H1 (cell line): ENCODE measurements at regions not wholly inside any gene's neighbourhood (a gene's known extent, or its start where the extent isn't known, plus 50 kb on each side); places are given as distances from the start of the nearest gene placed in this dataset.

Source experiments
- CTCF ChIA-PET: fragments of 300-600 bp; sonication (Branson Sonifier 250); formaldehyde crosslinking; loops from one replicate; lab custom pipeline; 2021; ENCODE audit not compliant: partially characterized antibody; lab: Charles Lee
- POLR2A ChIA-PET: fragments of 300-600 bp; sonication (Branson Sonifier 250); formaldehyde crosslinking; loops from one replicate; lab custom pipeline; 2021; ENCODE audit warnings: inconsistent platforms; ENCODE audit not compliant: partially characterized antibody; lab: Charles Lee
- DNase-seq, 2 experiments: peaks; one replicate each; pipeline versions ENCODE4 v3.0.0 to v3.0.0-alpha.2; 2010 to 2022; ENCODE audit warnings: low spot score in 2 of 2, low read depth in 1 of 2, mixed read lengths in 1 of 2
- FAIRE-seq: peaks from 2 replicates; lab custom pipeline; 2011; peaks lifted over from hg19 to GRCh38; lab: Jason Lieb, UNC
- H2AFZ ChIP-seq: 2 replicates; pipeline ENCODE4 v1.8.1; 2012; ENCODE audit warnings: low read length, inconsistent platforms
- H2AK5ac ChIP-seq: 2 replicates; pipeline ENCODE4 v1.6.1; 2013; ENCODE audit warnings: low read depth, low read length
- H2BK120ac ChIP-seq: replicated peaks from 2 replicates; pipeline ENCODE3; 2013; ENCODE audit warnings: low read depth, low read length, inconsistent platforms
- H2BK12ac ChIP-seq: 2 replicates; pipeline ENCODE4 v1.6.1; 2013; ENCODE audit warnings: low read depth, low read length
- H2BK15ac ChIP-seq: 2 replicates; pipeline ENCODE4 v1.6.1; 2013; ENCODE audit warnings: low read length
- H2BK20ac ChIP-seq: 2 replicates; pipeline ENCODE4 v1.6.1; 2013; ENCODE audit warnings: low read length
- H2BK5ac ChIP-seq: 2 replicates; pipeline ENCODE4 v1.6.1; 2013; ENCODE audit warnings: low read depth, low read length
- H3K14ac ChIP-seq: 2 replicates; pipeline ENCODE4 v1.6.1; 2013; ENCODE audit warnings: inconsistent platforms; ENCODE audit not compliant: insufficient read length
- H3K18ac ChIP-seq: 2 replicates; pipeline ENCODE4 v1.6.1; 2013; ENCODE audit warnings: low read length; ENCODE audit errors: extremely low read depth
- H3K23ac ChIP-seq: 2 replicates; pipeline ENCODE4 v1.6.1; 2013; ENCODE audit warnings: inconsistent platforms; ENCODE audit not compliant: insufficient read length
- H3K23me2 ChIP-seq: 2 replicates; pipeline ENCODE4 v1.6.1; 2013; ENCODE audit warnings: low read depth, low read length
- H3K27ac ChIP-seq: 2 replicates; pipeline ENCODE4 v1.6.1; 2011; ENCODE audit warnings: low read depth, low read length, inconsistent platforms
- H3K27me3 ChIP-seq, 4 experiments: replicated peaks in 1 of 4; 1 replicate in 1 of 4; 2 replicates in 3 of 4; pipeline versions ENCODE4 v1.6.1 to v1.8.1; 2011 to 2013; ENCODE audit warnings: low read length in 3 of 4, mild to moderate bottlenecking in 3 of 4, inconsistent platforms in 2 of 4, mixed read lengths in 2 of 4, moderate library complexity in 1 of 4; ENCODE audit not compliant: control insufficient read depth in 3 of 4, insufficient read depth in 3 of 4; ENCODE audit errors: extremely low read depth in 1 of 4
- H3K36me3 ChIP-seq, 4 experiments: 2 replicates each; pipeline versions ENCODE4 v1.6.1 to v1.8.1; 2011 to 2013; ENCODE audit warnings: mild to moderate bottlenecking in 4 of 4, low read length in 3 of 4, moderate library complexity in 2 of 4, control low read depth in 1 of 4, inconsistent platforms in 1 of 4; ENCODE audit not compliant: insufficient read depth in 4 of 4, control insufficient read depth in 2 of 4
- H3K4ac ChIP-seq: replicated peaks from 2 replicates; pipeline ENCODE3; 2013; ENCODE audit warnings: low read length, low read depth, mixed read lengths, inconsistent platforms; ENCODE audit not compliant: insufficient read length
- H3K4me1 ChIP-seq, 4 experiments: replicated peaks in 1 of 4; 1 replicate in 1 of 4; 2 replicates in 3 of 4; pipeline versions ENCODE4 v1.6.1 to v1.8.1; 2011 to 2013; ENCODE audit warnings: low read length in 3 of 4, inconsistent platforms in 2 of 4, mixed read lengths in 1 of 4; ENCODE audit not compliant: insufficient read depth in 4 of 4, control insufficient read depth in 3 of 4
- H3K4me2 ChIP-seq, 2 experiments: 2 replicates each; pipeline versions ENCODE4 v1.6.1 to v1.8.1; 2011 to 2013; ENCODE audit warnings: low read depth in 2 of 2, low read length in 2 of 2, control low read depth in 1 of 2, inconsistent platforms in 1 of 2, mild to moderate bottlenecking in 1 of 2; ENCODE audit not compliant: insufficient read depth in 1 of 2
- H3K4me3 ChIP-seq, 4 experiments: fragments of 200-600, 300-600 bp in 1 of 4; sonication (generic), shearing (Covaris generic), sonication (Bioruptor Twin) in 1 of 4; 2 replicates each; pipeline versions ENCODE4 v1.5.1 to v1.8.1; 2011 to 2016; ENCODE audit warnings: low read length in 4 of 4, low read depth in 3 of 4, control low read depth in 2 of 4, inconsistent platforms in 2 of 4, mild to moderate bottlenecking in 2 of 4, mixed read lengths in 1 of 4, moderate library complexity in 1 of 4; ENCODE audit not compliant: insufficient read depth in 2 of 4; ENCODE audit errors: extremely low read depth in 1 of 4
- H3K56ac ChIP-seq: replicated peaks from 2 replicates; pipeline ENCODE3; 2013; ENCODE audit warnings: low read depth, mild to moderate bottlenecking, mixed read lengths, low read length, inconsistent platforms; ENCODE audit not compliant: insufficient read length
- H3K79me1 ChIP-seq: 2 replicates; pipeline ENCODE4 v1.6.1; 2013; ENCODE audit warnings: low read depth, low read length, control low read depth
- H3K79me2 ChIP-seq, 2 experiments: 2 replicates each; pipeline versions ENCODE4 v1.6.1 to v1.8.1; 2012 to 2013; ENCODE audit warnings: low read length in 2 of 2, mild to moderate bottlenecking in 2 of 2, inconsistent platforms in 1 of 2; ENCODE audit not compliant: insufficient read depth in 2 of 2, control insufficient read depth in 1 of 2
- H3K9ac ChIP-seq, 4 experiments: replicated peaks in 1 of 4; 1 replicate in 1 of 4; 2 replicates in 3 of 4; pipeline versions ENCODE4 v1.6.1 to v1.8.1; 2011 to 2013; ENCODE audit warnings: low read depth in 3 of 4, low read length in 3 of 4, control low read depth in 2 of 4, mild to moderate bottlenecking in 2 of 4, moderate library complexity in 2 of 4, inconsistent platforms in 1 of 4; ENCODE audit errors: extremely low read depth in 1 of 4
- H3K9me3 ChIP-seq, 2 experiments: 2 replicates each; pipeline versions ENCODE4 v1.6.1 to v1.8.1; 2012 to 2013; ENCODE audit warnings: mild to moderate bottlenecking in 2 of 2, moderate library complexity in 2 of 2, control low read depth in 1 of 2, inconsistent platforms in 1 of 2, low read depth in 1 of 2, low read length in 1 of 2, mixed read lengths in 1 of 2; ENCODE audit not compliant: insufficient read depth in 2 of 2
- H4K20me1 ChIP-seq, 2 experiments: replicated peaks in 1 of 2; 2 replicates each; pipeline versions ENCODE3 to v1.8.1; 2011 to 2013; ENCODE audit warnings: inconsistent platforms in 2 of 2, low read length in 2 of 2, mild to moderate bottlenecking in 1 of 2; ENCODE audit not compliant: insufficient read depth in 2 of 2, control insufficient read depth in 1 of 2
- H4K5ac ChIP-seq: 2 replicates; pipeline ENCODE4 v1.6.1; 2013; ENCODE audit warnings: low read length, low read depth, mixed read lengths, inconsistent platforms; ENCODE audit not compliant: insufficient read length
- H4K8ac ChIP-seq: 2 replicates; pipeline ENCODE4 v1.8.0; 2013; ENCODE audit warnings: mild to moderate bottlenecking, moderate library complexity, low read length, inconsistent platforms; ENCODE audit not compliant: insufficient read depth; ENCODE audit errors: extremely low read depth
- H4K91ac ChIP-seq: replicated peaks from 2 replicates; pipeline ENCODE3; 2013; ENCODE audit warnings: low read length, mixed read lengths, inconsistent platforms; ENCODE audit not compliant: insufficient read length
- CREB1 ChIP-seq: IDR thresholded peaks from 2 replicates; pipeline ENCODE4 v1.6.1; 2012; ENCODE audit warnings: inconsistent platforms
- SAP30 ChIP-seq: fragments of 300-600 bp; sonication (generic); IDR thresholded peaks from 2 replicates; pipeline ENCODE4 v1.7.1; 2012; ENCODE audit warnings: low read length, moderate library complexity, mild to moderate bottlenecking, inconsistent platforms; ENCODE audit not compliant: insufficient read depth, insufficient replicate concordance
- SIRT6 ChIP-seq: IDR thresholded peaks from one replicate; pipeline ENCODE4 v1.7.1; 2012; ENCODE audit warnings: low read length, inconsistent platforms
- WGBS, 2 experiments: shearing (Covaris generic) in 1 of 2; methylation state at CpG; one replicate each; pipeline versions ENCODE4 v1.1.6 to v1.1.7; 2013 to 2015; ENCODE audit warnings: low lambda C conversion rate in 2 of 2, mixed read lengths in 2 of 2, inconsistent platforms in 1 of 2, low coverage in 1 of 2, missing lambda C conversion rate in 1 of 2; ENCODE audit not compliant: insufficient replicate concordance in 2 of 2, insufficient coverage in 1 of 2, insufficient read length in 1 of 2; ENCODE audit errors: extremely low coverage in 1 of 2, missing lambda C conversion rate in 1 of 2; 5-methylcytosine and 5-hydroxymethylcytosine counted together

DNA sequence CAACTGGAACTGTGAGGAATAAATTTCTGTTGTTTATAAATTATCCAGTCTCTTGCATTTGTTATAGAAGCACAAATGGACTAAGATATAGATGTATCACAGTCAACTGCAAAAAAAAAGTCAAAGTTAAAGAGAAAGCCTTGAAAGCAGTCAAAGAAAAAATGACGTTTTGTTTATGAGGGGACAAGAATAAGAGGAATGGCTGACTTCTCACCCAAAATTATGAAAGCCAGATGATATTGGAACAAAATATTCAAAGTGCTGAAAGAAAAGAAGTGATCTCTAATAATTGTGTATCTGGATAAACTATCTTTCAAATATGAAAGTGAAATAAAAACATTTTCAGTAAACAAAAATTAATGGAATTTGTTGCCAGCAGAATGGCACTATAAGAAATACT is 171.8 kb upstream of the IGF1R start:
- Histone ChIP-seq H4K8ac (no peak overlapping the region), H3K14ac (no peak overlapping the region), H3K36me3 (peaks cover 0 to 6% (median 0%) of the 10 kb centered on the region in 4 experiments; a peak in 1 of 8 replicates), H3K79me2 (no peaks in the 10 kb centered on the region), H3K27me3 (no peaks in the 10 kb centered on the region), H2AK5ac (no peak overlapping the region), H2BK5ac (no peak overlapping the region), H2BK15ac (no peak overlapping the region), H3K23me2 (no peaks in the 10 kb centered on the region), H3K4me3 (no peak overlapping the region), H2BK12ac (no peak overlapping the region), H3K23ac (no peak overlapping the region), H3K9ac (no peak overlapping the region), H4K91ac (no peak overlapping the region), H3K79me1 (no peaks in the 10 kb centered on the region), H4K20me1 (no peaks in the 10 kb centered on the region), H4K5ac (no peak overlapping the region), H2AFZ (no peak overlapping the region), H3K27ac (no peak overlapping the region), H3K56ac (no peak overlapping the region), H3K9me3 (peaks cover 13 to 22% of the 10 kb centered on the region in 2 experiments), H3K4me2 (no peak overlapping the region), H3K18ac (no peak overlapping the region), H2BK20ac (no peak overlapping the region), H3K4ac (no peak overlapping the region), H2BK120ac (no peak overlapping the region), H3K4me1 (no peaks in the 10 kb centered on the region)
- CTCF ChIA-PET, result no interaction called here
- 88% methylated on average over 1 of the region's 1 CpG; no CpG with 5 or more reads in 1 of the 2 experiments for WGBS, 2 experiments
- POLR2A ChIA-PET, result no interaction called here
- DNase-seq (no peak), FAIRE-seq (no peak)
- TF ChIP-seq SIRT6 (no peak), CREB1 (no peak), SAP30 (no peak)
